HepG2 (cell line): ENCODE measurements at regions not wholly inside any gene's neighbourhood (a gene's known extent, or its start where the extent isn't known, plus 50 kb on each side); places are given as distances from the start of the nearest gene placed in this dataset.

Experiments
- ATAC-seq: fragments of 200-7000 bp; cut with Tn5 transposase; 3 replicates; pipeline ENCODE4 v1.9.1; 2020; ENCODE audit warnings: mild to moderate bottlenecking, moderate library complexity
- BruUV-seq: library from RNA; stranded (reverse); fragments of 400-500 nt; replicated peaks from 2 replicates; lab custom pipeline; 2021; lab: Mats Ljungman, UMichigan
- CTCF ChIA-PET: fragments of 300-600 bp; formaldehyde crosslinking; extraction: SDS; loops from one replicate; lab custom pipeline; 2021; ENCODE audit warnings: low total read pairs, inconsistent platforms, low intra/inter-chr PET ratio; lab: Yijun Ruan, JAX
- POLR2A ChIA-PET: fragments of 350-600 bp; sonication (Branson Sonifier 250); formaldehyde crosslinking; loops from one replicate; lab custom pipeline; 2020; ENCODE audit warnings: antibody characterized with exemption, inconsistent platforms; lab: Yijun Ruan, JAX
- DNase-seq: peaks from one replicate; pipeline ENCODE4 v3.0.0-alpha.2; 2015; ENCODE audit warnings: low spot score
- FAIRE-seq: peaks from 3 replicates; lab custom pipeline; 2011; peaks lifted over from hg19 to GRCh38; lab: Jason Lieb, UNC
- H2AFZ ChIP-seq: one replicate; pipeline ENCODE4 v1.6.1; 2011; ENCODE audit warnings: low read length, inconsistent platforms
- H3K27ac ChIP-seq: fragments of 300-600 bp; 3 replicates; pipeline ENCODE4 v1.8.0; 2011; ENCODE audit warnings: mixed run types, mild to moderate bottlenecking, mixed read lengths, low read length, inconsistent platforms; ENCODE audit not compliant: insufficient read depth; ENCODE audit errors: extremely low read length
- H3K27me3 ChIP-seq, 2 experiments: fragments of 200-600 bp in 1 of 2; 2 replicates in 1 of 2; 3 replicates in 1 of 2; pipeline versions ENCODE4 v1.6.0 to v1.8.0; 2011; ENCODE audit warnings: low read length in 2 of 2, mild to moderate bottlenecking in 2 of 2, moderate library complexity in 2 of 2, inconsistent platforms in 1 of 2; ENCODE audit not compliant: insufficient read depth in 2 of 2, control insufficient read depth in 1 of 2
- H3K36me3 ChIP-seq, 2 experiments: fragments of 200-600 bp in 1 of 2; replicated peaks in 1 of 2; 2 replicates in 1 of 2; 3 replicates in 1 of 2; pipeline versions ENCODE4 v1.5.1 to v1.8.0; 2011; ENCODE audit warnings: low read length in 2 of 2, inconsistent platforms in 1 of 2; ENCODE audit not compliant: insufficient read depth in 2 of 2, control insufficient read depth in 1 of 2
- H3K4me1 ChIP-seq: 2 replicates; pipeline ENCODE4 v1.5.1; 2012; ENCODE audit warnings: low read length, inconsistent platforms; ENCODE audit not compliant: insufficient read depth
- H3K4me2 ChIP-seq: 2 replicates; pipeline ENCODE4 v1.6.0; 2011; ENCODE audit warnings: low read depth, low read length, inconsistent platforms
- H3K4me3 ChIP-seq, 3 experiments: fragments of 200-600 bp in 1 of 3; sonication (generic), shearing (Covaris generic) in 1 of 3; replicated peaks in 1 of 3; 2 replicates each; pipeline ENCODE4 v1.5.1; 2011 to 2016; ENCODE audit warnings: low read length in 3 of 3, inconsistent platforms in 2 of 3, low read depth in 2 of 3, mild to moderate bottlenecking in 2 of 3, control low read depth in 1 of 3, mixed read lengths in 1 of 3; ENCODE audit not compliant: insufficient read depth in 1 of 3
- H3K79me2 ChIP-seq: one replicate; pipeline ENCODE4 v1.6.1; 2011; ENCODE audit warnings: low read length, inconsistent platforms; ENCODE audit not compliant: insufficient read depth
- H3K9ac ChIP-seq: 2 replicates; pipeline ENCODE4 v1.6.0; 2011; ENCODE audit warnings: mild to moderate bottlenecking, low read depth, low read length, inconsistent platforms; ENCODE audit not compliant: insufficient read depth
- H3K9me3 ChIP-seq: 2 replicates; pipeline ENCODE4 v1.5.1; 2012; ENCODE audit warnings: mild to moderate bottlenecking, low read length
- H4K20me1 ChIP-seq: 2 replicates; pipeline ENCODE4 v1.6.0; 2011; ENCODE audit warnings: inconsistent platforms, mild to moderate bottlenecking, low read length, moderate library complexity; ENCODE audit not compliant: insufficient read depth
- AKNA ChIP-seq: sonication (generic); formaldehyde crosslinking; IDR thresholded peaks from 2 replicates; pipeline ENCODE4 v1.4.0; 2020; ENCODE audit warnings: missing genetic modification reagents, borderline replicate concordance
- CTCF ChIP-seq: sonication (generic); formaldehyde crosslinking; IDR thresholded peaks from 2 replicates; pipeline ENCODE4 v1.5.0; 2020; ENCODE audit warnings: mild to moderate bottlenecking, missing genetic modification reagents, moderate library complexity
- HMGA1 ChIP-seq: sonication (generic); formaldehyde crosslinking; conservative IDR thresholded peaks from 2 replicates; pipeline ENCODE4 v1.4.0; 2020; ENCODE audit warnings: missing genetic modification reagents
- HNF1A ChIP-seq, 2 experiments: sonication (generic) in 1 of 2; formaldehyde crosslinking in 1 of 2; IDR thresholded peaks; 2 replicates each; pipeline versions ENCODE4 v1.4.0 to v1.6.1; 2016 to 2020; ENCODE audit warnings: borderline replicate concordance in 1 of 2, low read depth in 1 of 2, mild to moderate bottlenecking in 1 of 2, missing genetic modification reagents in 1 of 2
- MAFG ChIP-seq: sonication (generic); formaldehyde crosslinking; IDR thresholded peaks from 2 replicates; pipeline ENCODE4 v1.5.1; 2020; ENCODE audit warnings: mild to moderate bottlenecking, missing genetic modification reagents
- MBNL3 ChIP-seq: fragments of 250-450 bp; sonication (Bioruptor Pico); conservative IDR thresholded peaks from 2 replicates; pipeline ENCODE4 v1.8.0; 2022; ENCODE audit warnings: mild to moderate bottlenecking, inconsistent platforms
- PHF21A ChIP-seq: sonication (generic); formaldehyde crosslinking; IDR thresholded peaks from 2 replicates; pipeline ENCODE4 v1.5.0; 2020; ENCODE audit warnings: mild to moderate bottlenecking, missing genetic modification reagents
- PTBP1 ChIP-seq: fragments of 200-400 bp; formaldehyde crosslinking; IDR thresholded peaks from 2 replicates; pipeline ENCODE4 v1.6.1; 2018; ENCODE audit warnings: low read length, low read depth; ENCODE audit not compliant: poor library complexity, severe bottlenecking
- SMARCE1 ChIP-seq: fragments of 450-650 bp; IDR thresholded peaks from 2 replicates; pipeline ENCODE4 v1.6.1; 2017; ENCODE audit warnings: borderline replicate concordance
- THYN1 ChIP-seq: sonication (generic); formaldehyde crosslinking; IDR thresholded peaks from 2 replicates; pipeline ENCODE4 v1.8.1; 2023; ENCODE audit warnings: low read depth, mild to moderate bottlenecking, moderate library complexity, missing genetic modification reagents, borderline replicate concordance
- ZEB1 ChIP-seq: IDR thresholded peaks from 2 replicates; pipeline ENCODE4 v1.6.1; 2012; ENCODE audit warnings: mild to moderate bottlenecking, low read depth, inconsistent platforms; ENCODE audit not compliant: insufficient replicate concordance
- ZNF251 ChIP-seq: sonication (generic); formaldehyde crosslinking; IDR thresholded peaks from 2 replicates; pipeline ENCODE4 v1.9.0; 2021; ENCODE audit warnings: mild to moderate bottlenecking, missing genetic modification reagents
- ZNF354B ChIP-seq: sonication (generic); formaldehyde crosslinking; IDR thresholded peaks from 2 replicates; pipeline ENCODE4 v1.8.0; 2022; ENCODE audit warnings: mild to moderate bottlenecking, missing genetic modification reagents
- ZSCAN9 ChIP-seq: IDR thresholded peaks from 2 replicates; pipeline ENCODE4 v1.6.1; 2016; ENCODE audit warnings: borderline replicate concordance
- WGBS: methylation state at CpG from one replicate; pipeline ENCODE4 v1.1.6; 2017; ENCODE audit warnings: low lambda C conversion rate; 5-methylcytosine and 5-hydroxymethylcytosine counted together
- in situ Hi-C: cut with HindIII; loops from 2 replicates; pipeline ENCODE4 v1.10.0; 2017; ENCODE audit warnings: low pct_unique_long_range_greater_than_20kb; ENCODE audit not compliant: extremely low pct_ligation_motif_present
- intact Hi-C: fragments of 100-400 bp; cut with micrococcal nuclease; formaldehyde crosslinking; loops from one replicate; pipeline ENCODE4 v1.10.0; 2022; ENCODE audit not compliant: unreplicated experiment

- intact Hi-C loops (no loop called here), in situ Hi-C loops (no loop called here)
- POLR2A ChIA-PET, result no interaction called here
- CTCF ChIA-PET, result no interaction called here
- H3K9me3 ChIP-seq, result no peaks in the 10 kb centered on the region
- no TSS peak for BruUV-seq
- no peak overlapping the region for H3K27ac ChIP-seq
- DNase-seq (peak; percentile 58), ATAC-seq (peak; percentile 96), FAIRE-seq (peak; percentile 79)
- no peaks in the 10 kb centered on the region for H3K36me3 ChIP-seq
- 6% methylated on average over 6 of the region's 11 CpGs for WGBS
- H3K4me3 ChIP-seq, result no peak overlapping the region
- no peaks in the 10 kb centered on the region for H4K20me1 ChIP-seq
- H3K79me2 ChIP-seq, result no peaks in the 10 kb centered on the region
- no peak overlapping the region for H2AFZ ChIP-seq
- H3K4me1 ChIP-seq, result peaks cover 15% of the 10 kb centered on the region
- peak overlapping the region; percentile 21; the same call in 1 of the 2 replicates for H3K4me2 ChIP-seq
- H3K27me3 ChIP-seq, result peaks cover 14 to 45% of the 10 kb centered on the region in 2 experiments
- no peak overlapping the region for H3K9ac ChIP-seq
- TF ChIP-seq ZNF354B (CRISPR knock-in tag) (no peak), HMGA1 (CRISPR knock-in tag) (no peak), MAFG (CRISPR knock-in tag) (no peak), ZNF251 (CRISPR knock-in tag) (no peak), CTCF (CRISPR knock-in tag) (no peak), ZSCAN9 (CRISPR knock-in tag) (no peak), AKNA (no peak), THYN1 (CRISPR knock-in tag) (no peak), MBNL3 (CRISPR knock-in tag) (no peak), SMARCE1 (no peak), ZEB1 (no peak), HNF1A (IDR thresholded peaks at IDR 0.05; ENCODE audit: low read depth) (0 out of 2 replicates have a peak, but pooled peaks have one; percentile 21), HNF1A (CRISPR knock-in tag; IDR thresholded peaks at IDR 0.05; ENCODE audit: borderline replicate concordance) (no peak), PHF21A (peak; percentile 48; the same call in 1 of the 2 replicates), PTBP1 (no peak)
These were observed 76.9 kb upstream of the NEURL1B start for GRCh38 chr5:172564188-172564587.
